ENCODE measurements at regions not wholly inside any gene's neighbourhood (a gene's known extent, or its start where the extent isn't known, plus 50 kb on each side); places are given as distances from the start of the nearest gene placed in this dataset.

- Histone ChIP-seq H3K27me3 (ENCODE audit: control insufficient read depth in 1 of 2, insufficient read depth in 2 of 2, low read length in 2 of 2) (no peaks in the 10 kb centered on the region), H3K4me3 (ENCODE audit: low read length) (no peak overlapping the region), H3K27ac (ENCODE audit: low read depth in 1 of 2, low read length in 2 of 2) (no peak overlapping the region), H3K9me3 (ENCODE audit: control insufficient read depth in 1 of 2, insufficient read depth in 1 of 2, low read length in 2 of 2) (no peaks in the 10 kb centered on the region), H3K36me3 (ENCODE audit: insufficient read depth, low read length) (no peaks in the 10 kb centered on the region), H3K4me1 (ENCODE audit: insufficient read depth, low read length) (no peaks in the 10 kb centered on the region)
- intact Hi-C loops (cut with DNase I, micrococcal nuclease), result no loop called here
- DNase-seq, result no peak
- POLR2A ChIA-PET, result no interaction called here
- no peak for TF ChIP-seq CTCF (IDR thresholded peaks at IDR 0.05)
- CTCF ChIA-PET, result no interaction called here
- Mint-ChIP-seq H3K27ac (no peak overlapping the region), H3K27me3 (no peaks in the 10 kb centered on the region), H3K4me1 (ENCODE audit: low read depth) (no peaks in the 10 kb centered on the region), H3K9me3 (no peaks in the 10 kb centered on the region), H3K36me3 (ENCODE audit: low read depth) (no peaks in the 10 kb centered on the region), H3K4me3 (no peak overlapping the region)
- ATAC-seq (ENCODE audit: poor library complexity), result no peak
Measured at GRCh38 chr12:84637926-84638325, 274.7 kb downstream of the SLC6A15 start.

- intact Hi-C loops (cut with DNase I, micrococcal nuclease), result no loop called here
- Histone ChIP-seq H3K36me3 (ENCODE audit: insufficient read depth, low read length) (no peaks in the 10 kb centered on the region), H3K9me3 (ENCODE audit: control insufficient read depth in 1 of 2, insufficient read depth in 1 of 2, low read length in 2 of 2) (no peaks in the 10 kb centered on the region), H3K4me3 (ENCODE audit: low read length) (no peak overlapping the region), H3K27ac (ENCODE audit: low read depth in 1 of 2, low read length in 2 of 2) (no peak overlapping the region), H3K4me1 (ENCODE audit: insufficient read depth, low read length) (no peaks in the 10 kb centered on the region), H3K27me3 (ENCODE audit: control insufficient read depth in 1 of 2, insufficient read depth in 2 of 2, low read length in 2 of 2) (no peaks in the 10 kb centered on the region)
- Mint-ChIP-seq H3K27me3 (no peaks in the 10 kb centered on the region), H3K4me3 (no peak overlapping the region), H3K27ac (no peak overlapping the region), H3K9me3 (peaks cover 3% of the 10 kb centered on the region), H3K36me3 (ENCODE audit: low read depth) (no peaks in the 10 kb centered on the region), H3K4me1 (ENCODE audit: low read depth) (no peaks in the 10 kb centered on the region)
- ATAC-seq (ENCODE audit: poor library complexity) (no peak), DNase-seq (no peak)
- ChIA-PET POLR2A (no interaction called here), CTCF (no interaction called here)
- TF ChIP-seq CTCF (IDR thresholded peaks at IDR 0.05), result no peak
Measured at GRCh38 chr12:84636801-84637290, 275.8 kb downstream of the SLC6A15 start.

GRCh38 chr12:84634526-84634925, 278.1 kb downstream of the SLC6A15 start:
- no peak overlapping the region for H3K4me3 ChIP-seq (ENCODE audit: low read length)
- no peak for DNase-seq
- H3K9me3 Mint-ChIP-seq, result peaks cover 3% of the 10 kb centered on the region
- H3K4me1 Mint-ChIP-seq (ENCODE audit: low read depth), result no peaks in the 10 kb centered on the region
- no peaks in the 10 kb centered on the region for H3K4me1 ChIP-seq (ENCODE audit: insufficient read depth, low read length)
- ChIA-PET CTCF (no interaction called here), POLR2A (no interaction called here)
- H3K36me3 Mint-ChIP-seq (ENCODE audit: low read depth), result no peaks in the 10 kb centered on the region
- no peak for ATAC-seq (ENCODE audit: poor library complexity)
- no peak overlapping the region for H3K27ac Mint-ChIP-seq
- H3K27ac ChIP-seq (ENCODE audit: low read depth in 1 of 2, low read length in 2 of 2), result no peak overlapping the region
- no peaks in the 10 kb centered on the region for H3K9me3 ChIP-seq (ENCODE audit: control insufficient read depth in 1 of 2, insufficient read depth in 1 of 2, low read length in 2 of 2)
- H3K36me3 ChIP-seq (ENCODE audit: insufficient read depth, low read length), result no peaks in the 10 kb centered on the region
- H3K4me3 Mint-ChIP-seq, result no peak overlapping the region
- intact Hi-C loops (cut with DNase I, micrococcal nuclease), result no loop called here
- H3K27me3 ChIP-seq (ENCODE audit: control insufficient read depth in 1 of 2, insufficient read depth in 2 of 2, low read length in 2 of 2), result no peaks in the 10 kb centered on the region
- H3K27me3 Mint-ChIP-seq, result no peaks in the 10 kb centered on the region
- no peak for TF ChIP-seq CTCF (IDR thresholded peaks at IDR 0.05)

All from CD4-positive, alpha-beta T cell (primary cell).